K562 (cell line): ENCODE measurements at regions not wholly inside any gene's neighbourhood (a gene's known extent, or its start where the extent isn't known, plus 50 kb on each side); places are given as distances from the start of the nearest gene placed in this dataset.

Experiments
- ATAC-seq: fragments of 200-7000 bp; cut with Tn5 transposase; 3 replicates; pipeline ENCODE4 v1.9.1; 2020; ENCODE audit warnings: moderate library complexity
- BruUV-seq: library from RNA; stranded (reverse); fragments of 400-500 nt; replicated peaks from 2 replicates; lab custom pipeline; 2021; lab: Mats Ljungman, UMichigan
- CTCF ChIA-PET: fragments of 300-600 bp; formaldehyde crosslinking; extraction: SDS; loops from one replicate; lab custom pipeline; 2021; ENCODE audit warnings: low intra/inter-chr PET ratio; lab: Yijun Ruan, JAX
- POLR2A ChIA-PET: fragments of 300-600, 350-650 bp; sonication (Branson Sonifier 250); formaldehyde crosslinking; extraction: SDS; loops from one replicate; lab custom pipeline; 2021; ENCODE audit warnings: antibody characterized with exemption, inconsistent platforms; lab: Yijun Ruan, JAX
- DNase-seq, 4 experiments: peaks; one replicate each; pipeline versions ENCODE4 v3.0.0 to v3.0.0-alpha.2; 2011 to 2018; ENCODE audit warnings: low spot score in 3 of 4, mixed read lengths in 3 of 4; ENCODE audit errors: extremely low read depth in 1 of 4
- FAIRE-seq: peaks from 2 replicates; lab custom pipeline; 2011; peaks lifted over from hg19 to GRCh38; lab: Jason Lieb, UNC
- H2AFZ ChIP-seq: 2 replicates; pipeline ENCODE4 v1.6.0; 2011; ENCODE audit warnings: low read depth, low read length, control low read depth, inconsistent platforms
- H3K27ac ChIP-seq: fragments of 200-600 bp; 3 replicates; pipeline ENCODE4 v1.8.0; 2011; ENCODE audit warnings: low read depth, mild to moderate bottlenecking, control low read depth, inconsistent platforms, low read length, moderate library complexity, mixed read lengths; ENCODE audit errors: extremely low read depth
- H3K27me3 ChIP-seq, 2 experiments: fragments of 300-600 bp in 1 of 2; 2 replicates in 1 of 2; 3 replicates in 1 of 2; pipeline versions ENCODE4 v1.6.0 to v1.8.0; 2011; ENCODE audit warnings: inconsistent platforms in 2 of 2, low read length in 2 of 2, mild to moderate bottlenecking in 1 of 2, mixed read lengths in 1 of 2, moderate library complexity in 1 of 2; ENCODE audit not compliant: control insufficient read depth in 2 of 2, insufficient read depth in 2 of 2
- H3K36me3 ChIP-seq: fragments of 300-600 bp; 3 replicates; pipeline ENCODE4 v1.8.0; 2011; ENCODE audit warnings: mild to moderate bottlenecking, low read length, inconsistent platforms; ENCODE audit not compliant: control insufficient read depth, insufficient read depth
- H3K4me1 ChIP-seq, 2 experiments: fragments of 200-600 bp in 1 of 2; replicated peaks in 1 of 2; 2 replicates in 1 of 2; 3 replicates in 1 of 2; pipeline versions ENCODE4 v1.5.1 to v1.8.0; 2011; ENCODE audit warnings: inconsistent platforms in 2 of 2, low read length in 2 of 2, mild to moderate bottlenecking in 1 of 2, mixed read lengths in 1 of 2, moderate library complexity in 1 of 2; ENCODE audit not compliant: control insufficient read depth in 2 of 2, insufficient read depth in 2 of 2
- H3K4me2 ChIP-seq: 2 replicates; pipeline ENCODE4 v1.6.1; 2011; ENCODE audit warnings: low read length, control low read depth, inconsistent platforms, mixed read lengths; ENCODE audit not compliant: insufficient read depth
- H3K4me3 ChIP-seq: fragments of 200-600 bp; sonication (generic), shearing (Covaris generic); 2 replicates; pipeline ENCODE4 v1.5.1; 2016; ENCODE audit warnings: control low read depth, inconsistent platforms
- H3K79me2 ChIP-seq: fragments of 200-600 bp; 3 replicates; pipeline ENCODE4 v1.8.0; 2011; ENCODE audit warnings: low read length, inconsistent platforms; ENCODE audit not compliant: control insufficient read depth, insufficient read depth
- H3K9ac ChIP-seq, 2 experiments: 2 replicates each; pipeline versions ENCODE4 v1.6.0 to v1.6.1; 2011; ENCODE audit warnings: low read depth in 2 of 2, low read length in 2 of 2, control low read depth in 1 of 2, inconsistent platforms in 1 of 2, mild to moderate bottlenecking in 1 of 2, mixed read lengths in 1 of 2; ENCODE audit not compliant: insufficient read depth in 1 of 2
- H3K9me1 ChIP-seq: one replicate; pipeline ENCODE4 v1.6.0; 2011; ENCODE audit warnings: inconsistent platforms, mild to moderate bottlenecking, low read length, moderate library complexity; ENCODE audit not compliant: control insufficient read depth, insufficient read depth
- H3K9me3 ChIP-seq: replicated peaks from 2 replicates; pipeline ENCODE4 v1.5.1; 2011; ENCODE audit warnings: low read depth, low read length, inconsistent platforms; ENCODE audit not compliant: control insufficient read depth, insufficient read depth
- H4K20me1 ChIP-seq: replicated peaks from 2 replicates; pipeline ENCODE4 v1.6.1; 2011; ENCODE audit warnings: low read length, inconsistent platforms, mixed read lengths; ENCODE audit not compliant: control insufficient read depth, insufficient read depth
- BMI1 ChIP-seq: fragments of 150-350 bp; IDR thresholded peaks from 2 replicates; pipeline ENCODE4 v1.6.1; 2014; ENCODE audit warnings: low read length
- BRF1 ChIP-seq: IDR thresholded peaks from 3 replicates; pipeline ENCODE4 v1.6.1; 2011; ENCODE audit warnings: borderline replicate concordance, mild to moderate bottlenecking; ENCODE audit not compliant: insufficient read length; ENCODE audit errors: extremely low read depth
- CBFA2T2 ChIP-seq: fragments of 450-650 bp; conservative IDR thresholded peaks from 2 replicates; pipeline ENCODE4 v1.6.1; 2017; ENCODE audit warnings: mild to moderate bottlenecking
- MAFF ChIP-seq: IDR thresholded peaks from 2 replicates; pipeline ENCODE4 v1.6.1; 2012; ENCODE audit warnings: low read length, improper control_type of control experiment
- MTF1 ChIP-seq: fragments of 250-450 bp; sonication (Bioruptor Pico); IDR thresholded peaks from 2 replicates; pipeline ENCODE4 v1.9.0; 2021; ENCODE audit warnings: moderate library complexity, mild to moderate bottlenecking, inconsistent platforms, borderline replicate concordance
- NFE2 ChIP-seq: IDR thresholded peaks from 2 replicates; pipeline ENCODE4 v1.6.1; 2014; ENCODE audit warnings: antibody characterized with exemption, low read depth
- PURB ChIP-seq: sonication (generic); formaldehyde crosslinking; IDR thresholded peaks from 2 replicates; pipeline ENCODE4 v1.9.0; 2021; ENCODE audit warnings: low read depth, mild to moderate bottlenecking, missing genetic modification reagents
- RBFOX2 ChIP-seq: fragments of 200-400 bp; formaldehyde crosslinking; IDR thresholded peaks from 2 replicates; pipeline ENCODE4 v1.6.1; 2017; ENCODE audit warnings: low read depth, mild to moderate bottlenecking, low read length, moderate library complexity
- STAG1 ChIP-seq: sonication (generic); formaldehyde crosslinking; IDR thresholded peaks from 2 replicates; pipeline ENCODE4 v1.5.0; 2020; ENCODE audit warnings: missing genetic modification reagents, borderline replicate concordance
- ZFP91 ChIP-seq: sonication (generic); formaldehyde crosslinking; IDR thresholded peaks from 2 replicates; pipeline ENCODE4 v1.8.0; 2022; ENCODE audit warnings: mild to moderate bottlenecking, missing genetic modification reagents
- ZNF184 ChIP-seq: sonication (generic); formaldehyde crosslinking; IDR thresholded peaks from 2 replicates; pipeline ENCODE4 v1.5.0; 2020; ENCODE audit warnings: missing genetic modification reagents
- ZNF507 ChIP-seq: conservative IDR thresholded peaks from 2 replicates; pipeline ENCODE4 v1.6.1; 2017; ENCODE audit warnings: missing genetic modification characterization, missing compliant biosample characterization
- ZNF511 ChIP-seq: sonication (generic); formaldehyde crosslinking; IDR thresholded peaks from 2 replicates; pipeline ENCODE4 v1.8.0; 2022; ENCODE audit warnings: mild to moderate bottlenecking, missing genetic modification reagents
- in situ Hi-C: fragments of 300-500 bp; cut with MboI; formaldehyde crosslinking; loops from 4 replicates; pipeline ENCODE4 v1.15.0; 2018; ENCODE audit warnings: inconsistent platforms, mixed read lengths
- intact Hi-C: fragments of 100-400 bp; cut with micrococcal nuclease; formaldehyde crosslinking; loops from 2 replicates; pipeline ENCODE4 v1.14.2; 2022

GRCh38 chr18:27712066-27712465 lies 464.9 kb downstream of the CDH2 start (continued):
- TF ChIP-seq NFE2 = no peak

- no peak for ATAC-seq
- intact Hi-C loops (no loop called here), in situ Hi-C loops (no loop called here)
- no peaks in the 10 kb centered on the region for H3K36me3 ChIP-seq
- no TSS peak for BruUV-seq
- no peak overlapping the region for H3K27ac ChIP-seq
- H3K9me1 ChIP-seq = no peaks in the 10 kb centered on the region
- no peaks in the 10 kb centered on the region for H4K20me1 ChIP-seq
- FAIRE-seq = no peak
- H3K4me2 ChIP-seq = no peak overlapping the region
- H3K9ac ChIP-seq = no peak overlapping the region
- H3K9me3 ChIP-seq = no peaks in the 10 kb centered on the region
- H2AFZ ChIP-seq = no peak overlapping the region
- no peak overlapping the region for H3K4me3 ChIP-seq
- H3K4me1 ChIP-seq = no peaks in the 10 kb centered on the region
- H3K79me2 ChIP-seq = no peaks in the 10 kb centered on the region
- ChIA-PET CTCF (no interaction called here), POLR2A (no interaction called here)
- no peaks in the 10 kb centered on the region for H3K27me3 ChIP-seq
- no peak for DNase-seq
- TF ChIP-seq ZNF184 (no peak), PURB (CRISPR knock-in tag) (no peak), ZNF507 (tag) (no peak), RBFOX2 (no peak), CBFA2T2 (no peak), BMI1 (no peak), STAG1 (CRISPR knock-in tag) (no peak), BRF1 (no peak), ZFP91 (CRISPR knock-in tag) (no peak), ZNF511 (CRISPR knock-in tag) (no peak), MAFF (no peak), MTF1 (CRISPR knock-in tag) (no peak)
Observed at GRCh38 chr18:27711382-27711781, 465.5 kb downstream of the CDH2 start.
